ENCODE measurements at regions not wholly inside any gene's neighbourhood (a gene's known extent, or its start where the extent isn't known, plus 50 kb on each side); places are given as distances from the start of the nearest gene placed in this dataset.
A peak's percentile ranks its signal among the peaks of the same experiment; 100 is the strongest.

GRCh38 chr6:80607811-80608391 lies 501.4 kb downstream of the BCKDHB start:
- TF ChIP-seq REST (IDR thresholded peaks at IDR 0.05) (peak; percentile 47), TAF1 (conservative IDR thresholded peaks at IDR 0.05) (no peak), GABPA (IDR thresholded peaks at IDR 0.05 in 1 of 2, conservative IDR thresholded peaks at IDR 0.05 in 1 of 2) (no peak), CTCF (IDR thresholded peaks at IDR 0.05; ENCODE audit: low read depth, low read length, missing input control) (no peak), RAD21 (IDR thresholded peaks at IDR 0.05) (peak; percentile 45 to 56), YY1 (IDR thresholded peaks at IDR 0.05) (peak; percentile 69), ATF3 (IDR thresholded peaks at IDR 0.05) (no peak), JUND (IDR thresholded peaks at IDR 0.05) (peak in 1 of 2 donors; percentile 43)
